ENCODE measurements at regions not wholly inside any gene's neighbourhood (a gene's known extent, or its start where the extent isn't known, plus 50 kb on each side); places are given as distances from the start of the nearest gene placed in this dataset.

DNA sequence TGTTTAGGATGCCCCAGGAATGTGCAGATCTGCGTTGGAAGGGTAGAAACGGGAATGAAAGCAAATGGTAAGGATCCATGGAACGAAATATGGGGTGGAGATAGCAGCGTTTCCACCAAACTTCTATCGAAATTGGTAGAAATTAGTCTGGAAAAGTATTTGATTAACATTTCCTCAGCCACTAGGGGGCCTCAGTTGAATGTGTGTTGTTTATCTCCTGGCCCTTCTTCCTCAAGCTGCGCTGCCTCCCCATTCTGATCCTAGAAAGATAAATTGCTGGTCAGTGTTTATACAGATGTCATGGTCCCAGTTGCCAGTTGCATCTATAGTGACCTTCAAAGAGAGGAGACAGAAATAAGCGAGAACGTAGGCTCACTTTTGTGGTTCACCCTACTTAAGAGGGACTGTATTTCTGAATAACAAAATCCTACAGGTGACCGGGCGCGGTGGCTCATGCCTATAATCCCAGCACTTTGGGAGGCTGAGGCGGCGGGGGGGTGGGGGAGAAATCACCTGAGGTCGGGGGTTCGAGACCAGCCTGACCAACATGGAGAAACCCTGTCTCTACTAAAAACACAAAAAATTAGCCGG, 457.1 kb downstream of the SQOR start:
- TF ChIP-seq RAD21 (IDR thresholded peaks at IDR 0.05; ENCODE audit: low read depth): peak; percentile 29; the same call in 1 of the 2 replicates
- TF ChIP-seq, protein P1, sequence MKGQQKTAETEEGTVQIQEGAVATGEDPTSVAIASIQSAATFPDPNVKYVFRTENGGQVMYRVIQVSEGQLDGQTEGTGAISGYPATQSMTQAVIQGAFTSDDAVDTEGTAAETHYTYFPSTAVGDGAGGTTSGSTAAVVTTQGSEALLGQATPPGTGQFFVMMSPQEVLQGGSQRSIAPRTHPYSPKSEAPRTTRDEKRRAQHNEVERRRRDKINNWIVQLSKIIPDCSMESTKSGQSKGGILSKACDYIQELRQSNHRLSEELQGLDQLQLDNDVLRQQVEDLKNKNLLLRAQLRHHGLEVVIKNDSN (IDR thresholded peaks at IDR 0.05): no peak

DNA sequence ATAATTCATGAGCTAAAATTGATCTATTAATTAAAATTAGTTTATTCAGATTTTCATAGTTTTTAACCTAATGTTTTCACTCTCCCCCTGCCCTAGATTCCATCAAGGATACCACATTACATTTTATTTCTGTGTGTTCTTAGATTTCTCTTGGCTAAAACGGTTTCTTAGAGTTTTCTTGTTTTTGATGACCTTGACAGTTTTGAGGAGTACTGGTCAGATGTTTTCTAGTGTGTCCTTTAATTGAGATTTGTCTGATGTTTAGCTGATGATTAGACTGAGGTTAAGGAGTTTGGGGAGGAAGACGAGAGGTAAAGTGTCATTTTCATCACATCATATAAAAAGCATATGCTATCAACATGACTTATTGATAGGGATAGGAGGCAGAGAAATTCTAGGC, 475.9 kb downstream of the SQOR start:
- no peak for TF ChIP-seq RAD21 (IDR thresholded peaks at IDR 0.05; ENCODE audit: low read depth)
- TF ChIP-seq, protein P2, sequence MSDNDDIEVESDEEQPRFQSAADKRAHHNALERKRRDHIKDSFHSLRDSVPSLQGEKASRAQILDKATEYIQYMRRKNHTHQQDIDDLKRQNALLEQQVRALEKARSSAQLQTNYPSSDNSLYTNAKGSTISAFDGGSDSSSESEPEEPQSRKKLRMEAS (IDR thresholded peaks at IDR 0.05): no peak
- no peak for TF ChIP-seq EP300 (IDR thresholded peaks at IDR 0.05; ENCODE audit: borderline replicate concordance)
- TF ChIP-seq CEBPB (IDR thresholded peaks at IDR 0.05): no peak
- TF ChIP-seq, protein P3, sequence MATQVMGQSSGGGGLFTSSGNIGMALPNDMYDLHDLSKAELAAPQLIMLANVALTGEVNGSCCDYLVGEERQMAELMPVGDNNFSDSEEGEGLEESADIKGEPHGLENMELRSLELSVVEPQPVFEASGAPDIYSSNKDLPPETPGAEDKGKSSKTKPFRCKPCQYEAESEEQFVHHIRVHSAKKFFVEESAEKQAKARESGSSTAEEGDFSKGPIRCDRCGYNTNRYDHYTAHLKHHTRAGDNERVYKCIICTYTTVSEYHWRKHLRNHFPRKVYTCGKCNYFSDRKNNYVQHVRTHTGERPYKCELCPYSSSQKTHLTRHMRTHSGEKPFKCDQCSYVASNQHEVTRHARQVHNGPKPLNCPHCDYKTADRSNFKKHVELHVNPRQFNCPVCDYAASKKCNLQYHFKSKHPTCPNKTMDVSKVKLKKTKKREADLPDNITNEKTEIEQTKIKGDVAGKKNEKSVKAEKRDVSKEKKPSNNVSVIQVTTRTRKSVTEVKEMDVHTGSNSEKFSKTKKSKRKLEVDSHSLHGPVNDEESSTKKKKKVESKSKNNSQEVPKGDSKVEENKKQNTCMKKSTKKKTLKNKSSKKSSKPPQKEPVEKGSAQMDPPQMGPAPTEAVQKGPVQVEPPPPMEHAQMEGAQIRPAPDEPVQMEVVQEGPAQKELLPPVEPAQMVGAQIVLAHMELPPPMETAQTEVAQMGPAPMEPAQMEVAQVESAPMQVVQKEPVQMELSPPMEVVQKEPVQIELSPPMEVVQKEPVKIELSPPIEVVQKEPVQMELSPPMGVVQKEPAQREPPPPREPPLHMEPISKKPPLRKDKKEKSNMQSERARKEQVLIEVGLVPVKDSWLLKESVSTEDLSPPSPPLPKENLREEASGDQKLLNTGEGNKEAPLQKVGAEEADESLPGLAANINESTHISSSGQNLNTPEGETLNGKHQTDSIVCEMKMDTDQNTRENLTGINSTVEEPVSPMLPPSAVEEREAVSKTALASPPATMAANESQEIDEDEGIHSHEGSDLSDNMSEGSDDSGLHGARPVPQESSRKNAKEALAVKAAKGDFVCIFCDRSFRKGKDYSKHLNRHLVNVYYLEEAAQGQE (IDR thresholded peaks at IDR 0.05; ENCODE audit: low read depth): no peak
- TF ChIP-seq EGR1 (IDR thresholded peaks at IDR 0.05): no peak
- TF ChIP-seq TCF12 (IDR thresholded peaks at IDR 0.05; ENCODE audit: low read depth): no peak
- TF ChIP-seq FOXM1 (IDR thresholded peaks at IDR 0.05; ENCODE audit: borderline replicate concordance, low read depth): no peak
- TF ChIP-seq, protein P1 (IDR thresholded peaks at IDR 0.05): no peak
- no peak for TF ChIP-seq NFIC (IDR thresholded peaks at IDR 0.05)
- TF ChIP-seq TEAD4 (IDR thresholded peaks at IDR 0.05): no peak
- TF ChIP-seq TAF1 (IDR thresholded peaks at IDR 0.05; ENCODE audit: low read depth): no peak
- TF ChIP-seq CREB1 (IDR thresholded peaks at IDR 0.05; ENCODE audit: low read depth): no peak
- no peak for TF ChIP-seq ZBTB7A (IDR thresholded peaks at IDR 0.05; ENCODE audit: low read depth)
- TF ChIP-seq YY1 (IDR thresholded peaks at IDR 0.05; ENCODE audit: low read depth): no peak

DNA sequence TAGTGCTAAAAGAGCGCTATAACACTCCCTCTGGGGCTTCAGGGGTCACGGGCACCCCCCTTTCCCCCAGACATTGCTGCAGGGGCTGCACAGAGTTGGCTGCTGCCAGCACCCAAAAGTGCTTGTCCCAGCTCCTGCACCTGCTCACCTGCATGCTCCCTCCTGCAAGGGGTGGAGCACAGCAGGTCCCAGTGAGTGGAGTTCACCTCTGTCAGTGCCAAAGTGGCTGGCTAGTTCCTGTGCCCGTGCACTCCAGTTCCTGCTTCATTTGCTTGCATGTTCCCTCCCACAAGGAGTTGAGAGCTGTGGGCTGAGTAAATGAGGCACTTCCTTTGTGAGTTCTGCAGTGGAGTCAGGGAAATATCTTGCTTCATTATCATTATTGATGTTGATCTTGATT, 476.9 kb downstream of the SQOR start:
- TF ChIP-seq NFIC (IDR thresholded peaks at IDR 0.05): no peak
- no peak for TF ChIP-seq TCF12 (IDR thresholded peaks at IDR 0.05; ENCODE audit: low read depth)
- TF ChIP-seq FOXM1 (IDR thresholded peaks at IDR 0.05; ENCODE audit: borderline replicate concordance, low read depth): no peak
- TF ChIP-seq, protein P3 (IDR thresholded peaks at IDR 0.05; ENCODE audit: low read depth): no peak
- no peak for TF ChIP-seq CREB1 (IDR thresholded peaks at IDR 0.05; ENCODE audit: low read depth)
- TF ChIP-seq RAD21 (IDR thresholded peaks at IDR 0.05; ENCODE audit: low read depth): no peak

DNA sequence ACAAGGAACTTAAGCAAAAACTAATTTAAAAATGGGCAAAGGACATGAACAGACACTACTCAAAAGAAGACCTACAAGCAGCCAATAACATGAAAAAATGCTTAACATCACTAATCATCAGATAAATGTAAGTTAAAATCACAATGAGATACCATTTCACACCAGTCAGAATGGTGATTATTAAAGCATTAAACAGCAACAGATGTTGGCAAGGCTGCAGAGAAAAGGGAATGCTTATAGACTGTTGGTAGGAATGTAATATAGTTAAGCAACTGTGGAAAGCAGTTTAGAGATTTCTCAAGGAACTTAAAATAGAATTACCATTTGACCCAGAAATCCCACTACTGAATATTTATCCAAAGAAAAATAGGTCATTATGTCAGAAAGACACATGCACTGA, 482.2 kb downstream of the SQOR start:
- TF ChIP-seq FOXM1 (IDR thresholded peaks at IDR 0.05; ENCODE audit: borderline replicate concordance, low read depth) (no peak), CEBPB (IDR thresholded peaks at IDR 0.05) (no peak), ZBTB7A (IDR thresholded peaks at IDR 0.05; ENCODE audit: low read depth) (no peak), EGR1 (IDR thresholded peaks at IDR 0.05) (no peak), TEAD4 (IDR thresholded peaks at IDR 0.05) (no peak), YY1 (IDR thresholded peaks at IDR 0.05; ENCODE audit: low read depth) (no peak), TCF12 (IDR thresholded peaks at IDR 0.05; ENCODE audit: low read depth) (no peak)
- TF ChIP-seq, protein P3 (IDR thresholded peaks at IDR 0.05; ENCODE audit: low read depth): no peak
- TF ChIP-seq, protein P2 (IDR thresholded peaks at IDR 0.05): no peak
- TF ChIP-seq, protein P1 (IDR thresholded peaks at IDR 0.05): no peak
